ENCODE measurements at regions not wholly inside any gene's neighbourhood (a gene's known extent, or its start where the extent isn't known, plus 50 kb on each side); places are given as distances from the start of the nearest gene placed in this dataset.
"Not testable (repeated sequence)": the region's sequence is repeated elsewhere in the genome, so short reads cannot be mapped to it uniquely, and the experiment has no call there.

DNA sequence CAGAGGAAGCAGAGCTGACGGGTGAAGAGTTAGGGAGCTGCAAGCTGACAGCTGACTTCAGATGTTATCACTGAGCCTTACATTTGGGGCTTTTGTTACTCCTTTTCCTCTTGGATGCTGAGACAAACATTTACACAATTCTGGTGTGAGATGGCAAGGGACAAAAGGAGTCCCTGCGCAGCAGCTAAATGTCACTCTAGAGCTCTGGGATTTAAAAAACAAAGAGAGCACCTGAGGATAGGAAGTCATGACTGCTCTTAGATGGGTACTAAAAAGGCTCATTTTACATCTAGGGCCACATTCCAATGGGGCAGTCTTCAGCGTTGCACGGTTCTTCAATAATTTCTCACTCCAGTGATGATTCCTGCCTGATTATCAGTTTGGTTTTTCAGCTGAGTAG is 204.5 kb downstream of the RAB38 start:
- no peak for DNase-seq (ENCODE audit: low spot score)

DNA sequence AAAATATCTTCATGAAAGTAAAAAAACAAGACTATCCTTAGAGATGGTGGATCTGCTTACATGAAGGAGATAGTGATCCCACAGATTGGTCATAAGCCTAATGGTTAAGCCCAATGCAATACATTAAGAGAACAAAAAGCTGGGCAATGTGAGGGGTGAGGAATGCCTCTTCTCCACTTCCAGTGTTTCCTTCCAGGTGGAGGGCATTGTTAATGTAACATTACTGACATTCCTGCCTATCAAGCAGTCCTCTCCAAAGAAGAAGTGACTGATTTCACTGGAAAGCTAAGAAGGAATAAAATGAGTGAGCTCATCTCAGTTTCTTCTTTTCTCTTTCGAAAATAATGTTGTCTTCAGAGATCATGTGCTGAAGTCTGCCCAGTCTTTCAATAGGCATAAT is 207.8 kb downstream of the RAB38 start:
- DNase-seq (ENCODE audit: low spot score) = no peak

DNA sequence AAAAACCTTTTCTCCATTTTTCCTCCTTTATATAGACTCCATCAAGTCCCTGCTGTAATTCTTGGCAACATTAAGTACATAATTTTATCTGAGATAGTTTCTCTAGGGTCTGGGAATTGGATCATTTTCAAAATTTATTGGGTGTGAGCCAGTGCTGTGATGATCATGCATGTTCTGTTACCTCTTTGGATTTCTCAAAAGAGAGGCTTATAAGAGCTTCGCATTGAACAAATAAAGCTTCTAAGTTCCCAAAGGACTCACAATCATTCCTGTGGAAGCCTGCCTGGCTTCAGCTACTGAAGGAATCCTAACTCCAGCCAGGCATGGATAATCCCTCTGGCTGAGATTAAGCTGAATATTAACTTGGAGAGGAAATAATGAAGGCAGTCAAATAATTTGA is 208.5 kb downstream of the RAB38 start:
- no peak for DNase-seq (ENCODE audit: low spot score)

DNA sequence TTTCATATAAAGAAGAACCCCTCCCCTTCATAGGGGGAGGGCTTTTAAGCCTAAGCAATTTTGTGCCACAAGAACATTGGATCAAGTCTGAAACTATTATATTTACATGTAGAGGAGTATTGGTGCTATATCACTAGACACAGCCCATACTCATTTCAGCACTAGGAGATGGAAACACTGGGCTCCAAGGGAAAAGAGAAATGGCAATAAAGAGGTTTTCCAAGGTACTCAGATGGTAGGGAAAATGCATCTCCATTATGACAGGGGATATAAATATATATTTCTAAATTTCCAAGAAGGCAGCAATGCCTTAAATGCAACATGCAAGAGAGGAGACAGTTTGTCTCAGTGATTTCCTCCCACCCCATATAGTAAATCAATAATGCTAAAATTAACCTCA is 209.0 kb downstream of the RAB38 start:
- no peak for DNase-seq (ENCODE audit: low spot score)

DNA sequence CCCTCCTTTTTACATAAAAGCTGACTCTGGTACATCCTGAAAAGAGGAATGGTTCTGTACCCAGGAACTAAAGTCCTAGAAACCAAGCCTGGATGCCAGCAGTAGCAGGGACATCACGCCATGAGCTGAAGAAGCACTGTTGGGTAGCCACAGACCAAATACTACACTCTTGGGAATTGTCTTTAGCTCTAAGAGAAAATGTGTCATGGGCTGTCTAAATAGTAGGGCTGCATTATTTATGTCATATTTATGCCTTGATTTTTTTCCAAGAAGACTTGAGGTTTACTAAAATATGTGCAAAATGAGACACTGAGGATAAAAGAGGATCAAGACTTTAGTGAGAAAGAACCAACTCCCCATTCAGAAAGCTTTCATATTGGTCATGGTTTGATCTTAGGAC is 213.6 kb downstream of the RAB38 start:
- no peak for DNase-seq (ENCODE audit: low spot score)

DNA sequence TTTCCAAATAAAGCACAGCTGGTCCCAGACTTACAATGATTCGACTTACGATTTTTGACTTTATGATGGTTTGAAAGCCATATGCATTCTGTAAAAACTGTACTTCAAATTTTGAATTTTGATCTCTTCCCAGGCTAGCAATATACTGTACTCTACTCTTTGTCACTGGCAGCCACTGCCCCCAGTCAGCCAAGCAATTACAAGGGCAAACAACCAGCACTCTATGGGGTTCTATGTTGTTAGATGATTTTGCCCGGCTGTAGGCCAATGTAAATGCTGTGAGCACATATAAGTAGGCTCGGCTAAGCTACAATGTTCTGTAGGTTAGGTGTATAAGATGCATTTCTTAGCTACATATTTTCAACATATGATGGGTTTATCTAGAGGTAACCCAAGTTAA is 217.3 kb downstream of the RAB38 start:
- no peak for DNase-seq (ENCODE audit: low spot score)

DNA sequence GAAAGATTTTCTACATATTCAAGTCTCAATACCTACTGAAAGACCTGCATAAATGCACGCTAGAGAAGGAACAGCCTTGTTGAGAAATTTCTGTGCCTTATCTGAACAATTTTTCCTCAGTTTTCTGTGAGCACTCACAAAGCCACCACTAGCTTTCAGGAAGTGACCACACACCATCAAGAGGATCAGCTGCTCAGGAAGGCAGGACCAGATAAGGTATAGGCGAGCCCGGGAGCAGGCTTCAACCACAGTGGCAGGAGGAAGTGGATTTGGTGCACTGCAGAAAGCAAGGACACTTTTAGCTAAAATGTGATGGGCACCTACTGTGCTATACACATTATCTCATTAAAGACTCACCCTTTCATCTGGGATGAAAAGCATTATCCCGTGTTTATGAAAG is 220.8 kb downstream of the RAB38 start:
- no peak for DNase-seq (ENCODE audit: low spot score)

DNA sequence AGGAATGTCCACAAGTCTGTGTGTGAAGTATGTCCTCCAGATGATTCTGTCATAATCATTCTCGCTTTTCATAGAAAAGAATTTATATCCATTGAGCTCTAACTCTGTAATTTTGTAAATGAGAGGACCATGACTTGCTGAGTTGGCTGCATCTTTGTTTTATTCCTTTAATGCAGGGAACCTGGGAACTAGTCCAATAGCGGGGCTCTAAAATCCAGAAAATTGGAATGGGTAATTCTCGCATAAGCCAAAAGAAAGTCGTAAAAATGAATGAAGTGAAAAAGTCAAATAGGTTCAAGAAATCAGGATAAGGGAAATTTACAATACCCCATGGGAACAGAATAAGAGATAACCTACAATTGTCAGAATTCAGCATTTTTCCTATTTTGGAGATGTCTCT is 232.5 kb downstream of the RAB38 start:
- no peak for DNase-seq (ENCODE audit: low spot score)

DNA sequence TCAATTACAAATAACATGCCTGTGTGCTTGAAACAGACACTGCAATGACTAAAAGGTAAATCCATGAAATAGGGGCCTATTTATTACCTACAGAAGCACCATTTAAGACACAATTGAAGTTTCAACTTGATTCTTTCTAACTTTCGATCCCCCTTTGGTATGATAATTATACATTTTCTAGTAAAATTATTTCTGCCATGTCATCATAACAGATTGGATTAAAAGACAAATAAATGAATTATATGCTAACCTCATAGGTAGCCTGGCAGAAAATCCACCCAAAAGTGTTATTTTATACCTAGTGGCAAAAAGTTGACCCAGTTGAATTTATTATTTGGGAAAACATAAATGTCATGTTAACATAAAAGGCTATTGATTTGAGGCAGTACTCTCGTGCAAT is 241.1 kb downstream of the RAB38 start:
- no peak for DNase-seq (ENCODE audit: low spot score)

DNA sequence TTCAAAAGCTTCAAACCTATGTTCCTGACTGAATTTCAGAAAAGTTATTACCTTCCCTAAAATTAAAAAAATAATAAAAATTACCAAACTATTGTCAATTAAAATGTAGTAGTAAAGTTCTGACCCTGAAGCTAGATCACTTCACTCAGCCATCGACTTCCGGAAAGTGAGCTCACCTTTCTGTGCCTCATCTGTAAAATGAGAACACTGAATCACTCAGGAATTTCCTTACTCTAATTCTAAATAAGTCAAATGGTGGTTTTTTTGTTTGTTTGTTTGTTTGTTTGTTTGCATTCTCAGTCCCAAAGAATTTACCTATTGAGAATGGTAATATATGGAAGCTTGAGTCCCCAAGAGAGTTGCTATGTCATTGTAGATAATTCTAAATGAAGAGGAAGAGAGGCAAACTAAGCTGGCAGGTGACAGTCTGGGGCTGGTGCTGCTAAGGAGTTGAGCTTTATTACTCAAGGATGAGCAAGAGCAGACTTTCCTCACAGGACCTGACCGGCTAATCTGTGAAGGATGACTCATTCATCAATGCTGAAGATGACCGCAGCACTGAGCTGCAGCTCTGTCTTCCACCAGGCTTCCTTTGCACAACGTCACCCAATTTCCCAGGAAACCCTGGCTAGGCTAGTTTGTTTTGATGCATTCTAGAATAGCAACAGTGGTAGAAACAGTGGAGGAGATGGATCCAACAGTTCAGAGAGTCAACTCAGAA is 248.8 kb downstream of the RAB38 start:
- DNase-seq (ENCODE audit: low spot score) = no peak

DNA sequence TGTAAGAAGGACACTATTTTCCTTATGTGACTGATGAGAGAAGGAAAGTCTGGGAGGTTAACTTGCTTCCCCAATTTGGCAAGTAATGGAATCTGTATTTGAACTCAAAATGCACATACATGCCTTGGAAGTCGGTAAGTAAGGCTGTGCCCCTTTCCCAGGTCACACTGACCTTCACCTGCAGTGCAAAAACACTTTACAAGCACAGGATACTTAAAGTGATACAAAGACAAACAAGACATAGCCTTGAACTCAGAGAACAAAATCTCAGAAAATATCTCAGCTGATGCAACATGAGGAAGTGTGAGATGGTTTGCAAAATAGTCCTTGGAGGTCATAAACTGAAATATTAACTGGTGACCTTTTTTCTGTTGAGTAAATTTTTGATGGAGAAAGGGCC is 251.1 kb downstream of the RAB38 start:
- DNase-seq (ENCODE audit: low spot score) = no peak

DNA sequence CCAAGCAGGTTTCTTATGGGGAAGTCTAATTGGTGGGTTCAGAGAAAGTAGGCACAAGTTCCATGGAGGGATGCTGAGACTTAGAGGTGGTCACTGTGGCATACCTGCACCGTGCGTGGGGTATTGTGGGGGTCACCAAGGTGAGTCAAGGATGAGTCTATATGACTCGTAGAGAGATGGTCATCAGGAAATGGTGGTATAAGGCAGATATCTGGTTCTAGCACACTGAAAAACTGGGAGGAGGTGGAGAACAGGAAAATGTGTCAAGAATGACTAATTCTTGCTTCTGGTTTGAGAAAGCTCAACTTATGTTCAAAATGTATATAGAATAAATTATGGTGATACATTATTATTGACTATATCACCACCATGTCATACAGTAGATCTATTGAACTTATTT is 258.1 kb downstream of the RAB38 start:
- no peak for DNase-seq (ENCODE audit: low spot score)

DNA sequence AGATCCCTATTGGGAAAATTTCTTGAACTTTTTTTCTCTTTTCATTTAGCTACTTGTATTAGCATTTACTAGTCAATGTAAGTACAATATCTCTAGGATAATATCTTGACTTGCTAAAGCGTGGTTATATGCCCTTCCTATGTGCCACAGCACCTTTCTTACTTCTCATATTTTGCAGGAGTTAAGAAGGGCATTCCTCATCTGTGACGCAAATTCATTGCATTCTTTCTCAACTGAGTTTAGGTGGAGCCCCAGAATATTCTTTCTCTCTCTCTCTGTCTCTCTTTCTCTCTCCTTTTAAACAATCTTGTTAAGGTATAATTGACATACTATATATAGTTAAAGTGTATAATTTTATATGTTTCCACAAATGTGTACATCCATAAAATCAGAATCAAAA is 266.1 kb downstream of the RAB38 start:
- DNase-seq (ENCODE audit: low spot score) = no peak

DNA sequence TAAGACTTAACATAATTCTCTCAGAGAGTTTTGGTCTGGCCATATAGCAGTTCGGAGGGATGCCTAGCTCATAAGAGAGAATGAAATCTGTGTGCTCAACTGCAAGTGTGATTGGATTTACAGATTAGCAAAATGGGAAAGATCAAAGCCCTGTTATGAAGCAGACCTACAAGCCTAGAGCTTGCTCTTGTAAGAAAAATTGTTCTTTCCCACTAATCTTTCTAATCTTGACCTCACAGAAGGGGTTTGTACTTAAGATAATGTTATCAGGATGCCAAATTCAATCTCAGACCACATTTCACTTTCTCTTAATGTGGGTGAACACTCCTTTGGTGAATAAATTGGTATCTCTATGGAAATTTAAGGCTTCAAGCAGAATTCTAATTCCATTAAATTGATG is 267.2 kb downstream of the RAB38 start:
- DNase-seq (ENCODE audit: low spot score) = no peak

DNA sequence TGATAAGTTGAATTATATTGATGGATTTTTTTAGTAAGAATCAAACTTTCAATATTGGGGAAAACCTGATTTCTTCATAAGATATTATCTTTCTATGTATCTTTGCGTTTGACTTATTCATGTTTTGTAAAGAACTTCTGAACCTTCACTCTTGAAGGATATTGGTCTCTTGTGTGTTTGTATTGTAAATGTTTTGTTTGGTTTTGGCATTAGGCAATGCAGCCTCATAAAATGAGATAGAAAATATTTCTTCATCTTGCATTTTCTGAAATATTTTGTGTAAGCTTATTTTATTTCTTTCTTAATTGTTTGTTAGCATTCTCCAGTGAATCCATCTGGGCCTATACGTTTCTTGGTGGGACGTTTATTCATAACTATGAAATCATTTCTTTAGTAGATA is 271.9 kb downstream of the RAB38 start:
- no peak for DNase-seq (ENCODE audit: low spot score)

DNA sequence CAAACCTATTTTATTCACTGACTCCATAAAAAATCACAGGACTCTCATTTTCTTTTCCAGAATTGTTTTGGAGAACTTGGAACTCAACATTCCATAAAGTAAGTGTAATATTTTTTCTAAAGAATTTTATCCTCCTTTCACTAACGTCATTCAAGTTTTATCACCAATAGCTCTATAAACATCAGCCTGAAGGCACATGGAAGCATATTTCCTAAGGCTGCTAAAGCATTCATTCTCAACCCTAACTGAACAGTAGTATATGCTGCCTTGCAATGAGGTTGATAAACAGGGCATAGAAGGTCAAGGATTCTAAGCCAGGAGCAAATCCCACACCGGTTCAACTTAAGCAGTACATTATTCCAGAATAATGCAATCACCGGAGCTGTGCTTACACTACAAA is 273.9 kb downstream of the RAB38 start:
- no peak for DNase-seq (ENCODE audit: low spot score)

DNA sequence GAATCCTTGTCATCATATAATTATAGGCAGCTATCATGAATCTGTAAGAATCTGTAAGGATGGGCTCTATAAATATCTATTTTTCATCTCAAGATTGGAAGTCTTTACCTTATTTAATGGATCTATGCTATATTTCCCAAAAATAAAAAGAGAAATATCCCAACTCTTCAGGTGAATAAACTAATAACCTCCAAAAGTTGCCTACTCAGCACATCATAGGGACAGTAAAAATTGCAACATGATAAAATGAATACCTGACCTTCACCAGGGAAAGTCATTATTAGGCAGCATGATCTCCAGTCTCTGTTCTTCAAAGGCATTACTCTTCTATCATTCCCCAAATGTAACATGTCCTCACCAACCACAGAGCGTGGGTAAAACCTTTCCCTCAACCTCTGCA is 277.3 kb downstream of the RAB38 start:
- DNase-seq (ENCODE audit: low spot score) = no peak

DNA sequence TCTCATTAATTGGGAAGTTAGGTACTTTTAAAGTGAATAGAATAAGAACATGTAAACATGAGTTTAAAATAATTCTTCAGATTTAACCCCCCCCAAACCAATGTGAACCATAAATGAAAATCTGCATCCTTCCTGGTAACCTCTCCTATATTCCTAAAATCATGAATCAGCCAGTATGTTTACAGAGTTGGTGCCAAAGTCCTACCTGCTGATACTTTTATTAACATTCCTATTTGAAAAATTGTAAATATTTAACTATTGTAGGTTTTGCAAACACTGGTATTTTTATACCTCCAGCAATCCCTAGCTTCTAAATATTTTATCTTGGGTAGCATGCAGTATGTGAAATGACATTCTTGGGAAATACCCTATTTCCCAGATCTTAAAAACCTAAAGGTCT is 278.2 kb downstream of the RAB38 start:
- no peak for DNase-seq (ENCODE audit: low spot score)

DNA sequence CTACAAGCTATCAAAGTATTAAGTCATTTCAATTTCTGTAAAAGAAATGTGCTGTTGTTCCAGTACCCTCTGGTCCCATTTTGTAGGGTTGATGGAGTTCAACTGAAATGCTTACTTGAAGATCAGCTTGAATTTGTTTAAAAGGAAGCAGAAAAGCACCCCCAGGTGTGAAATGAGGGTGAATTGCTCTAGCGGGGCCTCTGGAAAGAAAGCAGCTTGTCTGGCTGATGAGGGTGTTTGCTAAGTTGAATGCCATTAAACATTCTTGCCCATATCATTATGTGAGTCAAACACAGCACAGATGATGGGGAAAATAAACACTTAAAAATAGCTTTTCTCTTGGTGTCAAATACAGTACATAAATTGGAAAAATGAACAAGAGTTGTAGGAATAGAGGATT is 280.3 kb downstream of the RAB38 start:
- no peak for DNase-seq (ENCODE audit: low spot score)

DNA sequence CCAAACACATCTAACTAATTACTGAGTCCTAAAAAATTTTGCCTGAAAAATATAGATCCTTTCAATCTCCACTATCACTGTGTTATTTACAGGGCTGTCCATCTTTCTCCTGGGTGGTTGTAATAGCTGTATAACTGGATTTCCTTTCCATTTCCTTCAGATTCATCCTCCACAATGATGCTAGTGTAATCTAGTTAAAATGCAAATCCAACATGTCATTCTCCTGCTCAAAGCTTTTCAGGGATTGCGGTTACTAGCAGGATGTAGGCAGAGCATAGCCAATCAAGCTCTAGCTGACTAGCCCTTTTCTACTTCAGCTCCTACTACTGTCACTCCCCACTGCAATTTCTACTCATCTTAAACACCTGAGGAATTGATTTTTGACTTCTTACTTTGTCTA is 283.0 kb downstream of the RAB38 start:
- no peak for DNase-seq (ENCODE audit: low spot score)

DNA sequence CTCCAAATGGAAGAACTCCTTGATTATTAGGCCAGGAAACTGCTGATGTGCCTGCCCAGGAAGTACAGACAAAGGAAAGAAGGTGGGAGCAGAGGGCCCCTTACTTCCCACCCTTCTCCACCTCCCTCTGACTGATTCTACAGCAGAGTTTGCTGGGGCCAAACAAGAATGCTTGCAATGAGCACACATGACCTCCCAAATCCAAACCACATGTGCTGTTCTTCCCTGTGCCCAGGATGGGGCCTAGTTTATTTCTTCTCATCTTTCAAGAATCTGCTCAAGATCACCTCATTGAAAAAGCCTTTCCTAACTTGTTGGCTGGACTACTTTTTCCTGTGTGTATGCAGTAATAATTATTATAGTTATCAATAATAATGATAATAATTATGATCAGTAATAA is 286.1 kb downstream of the RAB38 start:
- no peak for DNase-seq (ENCODE audit: low spot score)

DNA sequence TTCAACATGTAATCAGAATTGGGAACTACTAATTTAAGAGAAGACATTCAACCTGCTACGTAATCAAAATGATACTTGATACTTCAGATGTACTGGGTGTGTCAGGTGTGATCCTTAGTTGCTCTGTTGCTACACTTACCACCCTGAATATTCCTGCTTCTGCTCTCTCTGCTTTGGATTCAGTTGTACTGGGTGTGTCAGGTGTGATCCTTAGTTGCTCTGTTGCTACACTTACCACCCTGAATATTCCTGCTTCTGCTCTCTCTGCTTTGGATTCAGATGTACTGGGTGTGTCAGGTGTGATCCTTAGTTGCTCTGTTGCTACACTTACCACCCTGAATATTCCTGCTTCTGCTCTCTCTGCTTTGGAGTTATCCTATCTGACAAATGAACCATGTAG is 290.2 kb downstream of the RAB38 start:
- DNase-seq (ENCODE audit: low spot score) = not testable (repeated sequence)

DNA sequence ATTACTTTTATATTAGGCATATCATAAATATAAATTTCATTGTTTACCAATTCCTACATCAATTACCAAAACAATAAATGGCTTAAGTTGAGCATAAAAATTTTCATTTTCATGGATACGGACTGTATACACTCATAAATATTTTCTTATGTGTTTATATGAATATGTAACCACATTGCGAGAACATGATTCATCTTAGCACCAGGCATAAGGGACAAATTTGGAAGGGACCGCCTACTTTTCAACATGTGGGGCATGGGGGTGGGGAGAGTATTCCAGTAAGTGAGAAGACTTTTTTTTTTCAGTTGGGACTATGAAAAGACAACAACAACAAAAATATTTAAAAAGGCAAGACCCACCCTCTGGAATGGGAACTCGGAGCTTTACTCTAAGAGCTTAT is 296.1 kb downstream of the RAB38 start:
- DNase-seq (ENCODE audit: low spot score) = no peak

DNA sequence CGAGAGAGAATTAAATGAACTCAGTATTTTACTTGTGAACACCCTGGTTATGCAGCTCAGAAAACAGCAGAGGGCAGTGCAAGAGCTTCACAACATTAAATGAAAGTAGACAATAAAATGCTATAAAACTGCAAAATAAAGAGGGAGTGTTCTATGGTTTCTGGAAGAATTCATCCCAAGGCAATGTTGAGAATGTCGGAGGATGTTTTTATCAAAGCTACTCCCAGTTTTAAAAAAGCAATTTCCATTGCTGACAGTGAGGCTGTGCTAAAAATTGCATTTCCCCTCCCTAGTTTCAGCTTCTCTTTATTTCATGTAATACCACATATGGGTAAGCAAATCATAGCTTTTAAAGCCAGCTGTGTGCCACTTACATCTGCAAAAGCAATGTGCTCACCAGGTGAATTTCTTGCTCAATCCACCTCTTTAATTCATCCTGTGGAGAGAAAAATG is 296.8 kb downstream of the RAB38 start:
- DNase-seq (ENCODE audit: low spot score) = no peak

DNA sequence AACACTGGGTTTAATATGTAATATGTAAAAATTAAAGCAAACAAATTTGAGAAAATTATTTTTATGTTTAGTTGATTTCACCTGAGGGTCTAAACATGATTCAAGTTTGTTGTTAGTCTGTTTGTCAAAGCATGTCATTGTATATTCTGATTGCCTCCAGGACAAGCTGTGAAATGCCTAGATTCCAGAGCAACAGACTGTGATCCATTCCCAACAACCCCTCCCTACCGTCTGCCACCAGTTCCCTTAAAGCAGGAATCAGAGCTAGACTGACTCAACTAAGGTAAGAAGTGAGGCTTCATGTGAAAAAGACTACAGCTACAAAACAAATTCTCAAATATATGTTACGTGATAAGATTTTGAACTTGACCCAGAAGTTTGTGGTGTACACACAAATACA is 304.2 kb downstream of the RAB38 start:
- no peak for DNase-seq (ENCODE audit: low spot score)
